HL-60 (cell line): ENCODE measurements at regions not wholly inside any gene's neighbourhood (a gene's known extent, or its start where the extent isn't known, plus 50 kb on each side); places are given as distances from the start of the nearest gene placed in this dataset.

Source experiments
- DNase-seq, 2 experiments: peaks; one replicate each; pipeline ENCODE4 v3.0.0-alpha.2; 2010 to 2020; ENCODE audit warnings: low read depth in 1 of 2, low spot score in 1 of 2
- H3K27ac ChIP-seq: fragments of 250-450 bp; sonication (Bioruptor Pico); replicated peaks from 2 replicates; pipeline ENCODE4 v1.5.1; 2020; ENCODE audit warnings: mild to moderate bottlenecking, moderate library complexity
- H3K27me3 ChIP-seq: fragments of 250-450 bp; sonication (Bioruptor Pico); 2 replicates; pipeline ENCODE4 v1.5.1; 2021; ENCODE audit warnings: mild to moderate bottlenecking, moderate library complexity; ENCODE audit not compliant: insufficient read depth, poor library complexity, severe bottlenecking
- H3K4me3 ChIP-seq: replicated peaks from 2 replicates; pipeline ENCODE4 v1.5.1; 2011; ENCODE audit warnings: mild to moderate bottlenecking, control low read depth, low read length; ENCODE audit not compliant: insufficient read depth
- CTCF ChIP-seq: IDR thresholded peaks from one replicate; pipeline ENCODE4 v1.5.1; 2011; ENCODE audit warnings: low read length, control low read depth, inconsistent platforms; ENCODE audit not compliant: insufficient read depth
- GABPA ChIP-seq: IDR thresholded peaks from 2 replicates; pipeline ENCODE4 v1.6.1; 2012; ENCODE audit warnings: low read depth
- POLR2AphosphoS5 ChIP-seq: IDR thresholded peaks from 2 replicates; pipeline ENCODE4 v1.6.1; 2012; ENCODE audit warnings: low read depth
- REST ChIP-seq: IDR thresholded peaks from 2 replicates; pipeline ENCODE4 v1.6.1; 2012; ENCODE audit warnings: low read depth; ENCODE audit not compliant: insufficient replicate concordance
- SPI1 ChIP-seq: IDR thresholded peaks from 2 replicates; pipeline ENCODE4 v1.6.1; 2012; ENCODE audit warnings: low read depth, mild to moderate bottlenecking, borderline replicate concordance

DNA sequence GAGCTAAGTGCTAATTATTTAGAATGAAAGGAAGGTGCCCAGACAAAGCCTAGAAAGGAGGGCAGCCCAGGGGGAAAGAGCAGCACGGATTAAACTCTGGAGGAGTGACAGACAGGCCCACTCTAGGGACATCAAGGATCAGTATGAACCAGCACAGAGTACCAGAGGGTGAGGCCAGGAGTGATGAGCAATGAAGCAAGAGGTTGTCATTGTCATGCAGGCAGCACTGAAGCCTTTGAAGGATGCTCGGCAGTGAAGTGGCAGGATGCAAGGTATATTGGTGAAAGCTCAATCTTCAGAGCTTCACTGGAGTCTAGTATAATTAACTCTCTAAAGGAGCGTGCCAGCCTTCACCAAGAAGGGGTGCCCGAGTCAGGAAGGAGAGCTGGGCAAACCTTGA, 112.0 kb upstream of the INHBA start:
- no peak for DNase-seq
- Histone ChIP-seq H3K27ac (no peak overlapping the region), H3K27me3 (no peaks in the 10 kb centered on the region), H3K4me3 (no peak overlapping the region)
- TF ChIP-seq POLR2AphosphoS5 (no peak), SPI1 (no peak), CTCF (no peak), REST (no peak), GABPA (no peak)

DNA sequence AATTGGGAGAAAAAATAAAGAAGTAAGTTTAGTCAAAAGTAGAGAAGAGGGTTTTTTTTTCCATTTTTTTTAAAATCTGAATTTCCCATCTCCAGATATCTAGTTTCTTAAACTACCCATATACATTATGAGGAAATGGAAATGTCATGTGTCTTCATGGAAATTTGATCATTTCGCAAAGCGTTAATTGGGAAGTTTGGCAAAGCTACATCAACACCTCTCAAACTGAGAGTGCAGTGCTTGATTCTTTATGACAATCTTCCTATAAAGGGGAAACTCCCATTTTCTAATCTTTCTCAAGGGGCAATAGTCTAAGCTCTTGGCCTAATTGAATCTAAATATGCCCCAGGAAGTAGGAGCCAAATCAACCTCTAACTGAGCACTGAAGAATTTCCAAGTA, 110.4 kb upstream of the INHBA start:
- Histone ChIP-seq H3K27ac (no peak overlapping the region), H3K27me3 (no peaks in the 10 kb centered on the region), H3K4me3 (no peak overlapping the region)
- no peak for DNase-seq
- TF ChIP-seq CTCF (no peak), GABPA (no peak), SPI1 (no peak), REST (no peak), POLR2AphosphoS5 (no peak)

- no peak overlapping the region for H3K4me3 ChIP-seq
- H3K27ac ChIP-seq: no peak overlapping the region
- no peak for DNase-seq
- no peaks in the 10 kb centered on the region for H3K27me3 ChIP-seq
- TF ChIP-seq SPI1 (no peak), GABPA (no peak), REST (no peak), POLR2AphosphoS5 (no peak), CTCF (no peak)
These were observed 109.1 kb upstream of the INHBA start for GRCh38 chr7:41811941-41812340.
